NCI-H2081 treated with DMSO at 0.1 percent for 48 hours (cell line): ENCODE measurements at regions not wholly inside any gene's neighbourhood (a gene's known extent, or its start where the extent isn't known, plus 50 kb on each side); places are given as distances from the start of the nearest gene placed in this dataset.
A peak's percentile ranks its signal among the peaks of the same experiment; 100 is the strongest.
"Not testable (repeated sequence)": the region's sequence is repeated elsewhere in the genome, so short reads cannot be mapped to it uniquely, and the experiment has no call there.

Experiments used
- DNase-seq: peaks from one replicate; lab custom pipeline; 2025; lab: John Stamatoyannopoulos, UW

DNA sequence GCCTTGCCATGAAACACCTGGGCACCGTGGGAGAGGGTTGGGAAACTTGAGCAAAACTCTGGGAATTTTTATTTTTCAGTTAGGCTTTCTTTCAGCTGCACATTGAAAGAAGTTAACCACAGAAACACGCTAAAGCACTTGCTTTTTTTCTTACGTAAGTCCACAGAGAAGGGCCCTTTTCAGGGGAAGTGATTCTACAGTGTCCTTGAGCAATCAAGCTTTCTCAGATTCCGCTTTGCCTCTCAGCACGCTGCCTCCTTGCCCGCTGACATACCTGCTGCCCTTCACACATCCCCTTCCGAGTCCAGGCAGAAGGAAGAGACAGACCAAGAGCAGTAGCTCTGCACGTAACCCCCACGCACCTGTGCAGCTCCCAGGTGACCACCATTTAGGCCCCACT, 135.5 kb upstream of the MYT1L start:
- DNase-seq, result no peak

- peak; percentile 53 for DNase-seq
Observed at GRCh38 chr2:2464643-2465042, 133.6 kb upstream of the MYT1L start.

DNA sequence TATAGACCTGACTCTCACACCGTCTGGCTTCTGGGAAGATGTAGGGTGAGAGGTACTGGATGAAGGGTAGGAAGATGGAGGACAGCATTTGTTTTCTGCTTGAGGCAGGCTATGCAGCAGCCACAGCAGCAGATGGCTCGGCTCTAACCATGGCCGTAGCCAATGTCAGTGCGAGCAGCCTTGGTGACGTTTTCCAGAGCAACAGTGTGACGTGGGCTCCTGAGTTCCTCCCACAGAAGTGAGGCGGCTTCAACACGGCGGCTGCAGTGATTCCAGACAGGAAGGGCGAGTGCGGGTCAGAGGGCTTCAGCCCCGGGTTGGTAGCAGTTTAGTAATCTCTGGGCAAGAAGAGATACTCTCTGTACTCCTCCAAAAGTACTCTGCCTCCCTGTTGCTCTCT, 133.0 kb upstream of the MYT1L start:
- no peak for DNase-seq

- DNase-seq, result no peak
Observed at GRCh38 chr2:2456721-2457120, 125.6 kb upstream of the MYT1L start.

GRCh38 chr2:2455151-2455550, 124.1 kb upstream of the MYT1L start:
- DNase-seq, result no peak

DNA sequence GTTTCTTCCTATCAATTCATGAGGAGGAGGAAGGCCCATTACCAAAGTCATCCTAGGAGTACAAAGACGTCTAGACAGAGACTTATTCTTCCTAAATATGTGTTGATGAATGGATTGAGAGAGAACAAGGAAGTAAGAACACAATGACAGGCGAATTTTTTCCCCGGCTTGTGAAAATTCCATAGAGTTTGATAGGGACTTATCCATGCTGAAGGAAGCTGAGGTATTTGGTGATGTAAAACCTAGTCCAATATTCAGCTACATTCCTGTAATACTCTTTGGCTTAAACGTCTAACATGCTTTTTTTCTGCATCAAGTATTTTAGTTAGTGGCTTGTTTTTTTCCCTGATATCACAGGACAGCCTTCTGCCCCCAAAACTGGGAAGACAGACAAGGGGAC, 121.9 kb upstream of the MYT1L start:
- no peak for DNase-seq

DNA sequence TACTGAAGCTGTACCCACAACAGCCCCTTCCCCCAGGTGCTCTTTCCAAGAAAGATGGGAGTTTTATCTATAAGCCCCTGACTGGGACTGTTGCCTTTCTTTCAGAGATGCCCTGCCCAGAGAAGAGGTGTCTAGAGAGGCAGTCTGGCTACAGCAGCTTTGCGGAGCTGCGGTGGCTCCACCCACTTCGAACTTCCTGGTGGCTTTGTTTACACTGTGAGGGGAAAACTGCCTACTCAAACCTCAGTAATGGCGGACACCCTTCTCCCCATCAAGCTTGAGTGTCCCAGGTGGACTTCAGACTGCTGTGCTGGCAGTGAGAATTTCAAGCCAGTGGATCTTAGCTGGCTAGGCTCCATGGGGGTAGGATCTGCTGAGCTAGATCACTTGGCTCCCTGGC, 120.2 kb upstream of the MYT1L start:
- DNase-seq, result not testable (repeated sequence)

- no peak for DNase-seq
Observed at GRCh38 chr2:2448178-2448577, 117.1 kb upstream of the MYT1L start.

DNA sequence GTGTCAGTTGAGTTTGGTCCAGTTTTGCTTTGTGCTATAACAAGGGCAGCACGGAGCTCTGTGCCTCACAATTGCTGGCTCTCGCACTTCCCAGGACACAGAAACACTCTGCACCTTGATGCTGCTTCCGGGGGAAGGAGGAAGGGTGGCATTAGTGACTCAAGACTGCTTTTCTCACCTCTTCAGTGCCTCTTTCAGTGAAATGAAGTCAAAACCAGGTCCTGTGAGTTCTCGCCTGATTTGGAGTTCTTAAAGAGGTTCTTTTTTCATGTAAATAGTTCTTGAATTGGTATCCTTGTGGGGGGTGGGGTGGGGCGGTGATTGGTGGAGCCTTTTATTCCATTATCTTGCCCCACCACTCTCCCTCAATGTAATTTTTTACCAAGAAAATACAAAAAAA, 91.5 kb upstream of the MYT1L start:
- no peak for DNase-seq

- no peak for DNase-seq
Observed at GRCh38 chr2:2413525-2413924, 82.5 kb upstream of the MYT1L start.

GRCh38 chr2:2410987-2411386, 79.9 kb upstream of the MYT1L start:
- no peak for DNase-seq

DNA sequence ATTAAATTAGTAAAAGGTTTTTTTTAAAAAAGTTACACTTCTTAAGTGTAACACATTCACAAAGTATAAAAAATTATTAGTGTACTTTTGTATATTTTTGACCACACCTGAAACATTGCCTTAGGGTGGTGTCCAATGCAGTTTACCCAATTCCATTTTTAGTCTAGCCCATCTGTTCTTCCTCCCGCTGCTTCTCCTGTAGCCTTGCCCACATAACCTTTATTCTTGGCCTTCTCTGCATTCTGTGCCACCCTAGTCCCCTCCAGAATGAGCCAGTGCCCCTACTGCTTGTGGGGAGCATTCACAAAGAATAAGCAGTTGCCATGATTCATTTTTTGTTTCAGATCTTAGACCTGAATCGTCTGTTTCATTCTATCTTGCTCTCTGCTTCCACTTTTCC, 78.4 kb upstream of the MYT1L start:
- DNase-seq, result no peak

DNA sequence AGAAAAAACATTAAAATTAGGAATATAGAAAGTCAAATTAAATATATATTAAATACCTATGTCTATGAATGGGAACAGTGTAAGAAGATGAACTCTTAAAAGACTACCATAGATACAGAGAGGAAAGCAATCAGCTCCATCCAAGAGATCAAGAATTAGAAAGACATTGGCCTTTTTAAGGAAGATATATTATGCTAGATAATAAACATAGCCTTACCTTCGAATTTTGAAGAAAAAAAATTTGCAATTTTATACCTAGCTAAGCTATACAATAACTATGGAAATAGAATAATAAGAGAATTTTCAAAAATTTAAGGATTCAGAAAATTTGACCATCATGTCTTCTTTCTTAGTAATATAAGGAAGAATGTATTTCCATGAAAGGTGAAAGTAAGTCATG, 74.7 kb upstream of the MYT1L start:
- DNase-seq, result no peak

GRCh38 chr2:2400286-2401038, 69.4 kb upstream of the MYT1L start:
- DNase-seq, result no peak

DNA sequence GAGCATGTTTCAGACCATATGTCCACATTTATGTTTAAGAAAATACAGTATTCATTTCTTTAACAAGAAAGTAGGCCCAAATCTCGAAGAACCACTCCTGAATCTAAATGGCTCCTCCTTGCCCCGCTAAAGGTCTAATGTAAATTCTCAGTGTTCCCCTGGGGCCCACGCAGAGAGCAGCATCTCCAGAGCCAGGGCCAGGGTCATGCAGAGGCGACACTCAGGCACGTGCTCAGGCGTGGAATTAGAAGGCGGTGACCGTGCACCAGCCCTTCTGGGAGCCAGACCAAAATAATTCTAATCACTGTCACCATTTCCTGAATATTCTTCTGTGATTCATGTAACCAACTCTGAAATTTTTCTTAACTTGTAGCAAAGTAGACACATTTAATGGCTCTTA, 68.3 kb upstream of the MYT1L start:
- no peak for DNase-seq

DNA sequence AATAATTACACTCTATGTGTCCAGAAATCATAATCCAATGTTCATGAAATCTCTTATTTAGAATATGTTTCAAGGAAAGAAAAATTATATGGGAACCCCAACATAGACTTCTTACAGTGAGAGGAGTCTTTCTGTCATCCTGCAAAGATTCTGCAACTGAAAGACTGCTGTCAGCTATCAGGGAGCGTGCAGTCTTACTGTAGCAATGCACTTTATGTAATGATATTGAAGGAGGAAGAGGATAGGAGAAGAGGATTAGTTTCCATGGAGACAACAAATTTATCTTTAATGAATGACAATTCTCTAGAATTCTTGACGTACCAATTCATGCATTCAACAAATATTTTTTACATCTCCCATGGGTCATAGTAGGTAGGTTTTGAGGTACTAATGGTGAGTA, 61.3 kb upstream of the MYT1L start:
- no peak for DNase-seq

GRCh38 chr2:2389215-2389614, 58.1 kb upstream of the MYT1L start:
- no peak for DNase-seq
